HEK293T (cell line): ENCODE measurements at regions not wholly inside any gene's neighbourhood (a gene's known extent, or its start where the extent isn't known, plus 50 kb on each side); places are given as distances from the start of the nearest gene placed in this dataset.

Experiments
- CTCF ChIA-PET: fragments of 350-600 bp; formaldehyde crosslinking; extraction: SDS; loops from one replicate; lab custom pipeline; 2021; ENCODE audit warnings: antibody characterized with exemption, inconsistent platforms; lab: Yijun Ruan, JAX
- POLR2A ChIA-PET: fragments of 350-600 bp; formaldehyde crosslinking; extraction: SDS; loops from one replicate; lab custom pipeline; 2020; ENCODE audit warnings: antibody characterized with exemption, inconsistent platforms; lab: Yijun Ruan, JAX
- DNase-seq: peaks from one replicate; pipeline ENCODE4 v3.0.0; 2012; ENCODE audit warnings: mixed read lengths; ENCODE audit errors: extremely low spot score
- ARNT ChIP-seq: fragments of 450-650 bp; IDR thresholded peaks from 2 replicates; pipeline ENCODE4 v1.6.1; 2017; ENCODE audit warnings: mild to moderate bottlenecking
- BHLHE40 ChIP-seq: fragments of 450-650 bp; IDR thresholded peaks from 2 replicates; pipeline ENCODE4 v1.6.1; 2016; ENCODE audit warnings: mild to moderate bottlenecking, moderate library complexity, borderline replicate concordance
- CTBP1 ChIP-seq: fragments of 450-650 bp; IDR thresholded peaks from 2 replicates; pipeline ENCODE4 v1.6.1; 2016; ENCODE audit warnings: borderline replicate concordance
- ELF4 ChIP-seq: fragments of 450-650 bp; IDR thresholded peaks from 2 replicates; pipeline ENCODE4 v1.6.1; 2017; ENCODE audit warnings: antibody characterized with exemption
- FOXA1 ChIP-seq: fragments of 450-650 bp; IDR thresholded peaks from 2 replicates; pipeline ENCODE4 v1.6.1; 2016; ENCODE audit warnings: mild to moderate bottlenecking
- FOXK2 ChIP-seq: fragments of 450-650 bp; IDR thresholded peaks from 2 replicates; pipeline ENCODE4 v1.6.1; 2016; ENCODE audit warnings: mild to moderate bottlenecking
- FOXM1 ChIP-seq: fragments of 450-650 bp; IDR thresholded peaks from 2 replicates; pipeline ENCODE4 v1.6.1; 2017; ENCODE audit warnings: mild to moderate bottlenecking, borderline replicate concordance
- HDGF ChIP-seq: fragments of 450-650 bp; IDR thresholded peaks from 2 replicates; pipeline ENCODE4 v1.6.1; 2017; ENCODE audit warnings: antibody characterized with exemption, borderline replicate concordance
- L3MBTL2 ChIP-seq: fragments of 450-650 bp; conservative IDR thresholded peaks from 2 replicates; pipeline ENCODE4 v1.6.1; 2016; ENCODE audit warnings: mild to moderate bottlenecking
- LEF1 ChIP-seq: fragments of 450-650 bp; IDR thresholded peaks from 2 replicates; pipeline ENCODE4 v1.6.1; 2017; ENCODE audit warnings: mild to moderate bottlenecking, borderline replicate concordance
- NFRKB ChIP-seq: fragments of 450-650 bp; IDR thresholded peaks from 2 replicates; pipeline ENCODE4 v1.6.1; 2016; ENCODE audit warnings: mild to moderate bottlenecking, moderate library complexity
- PKNOX1 ChIP-seq: fragments of 450-650 bp; IDR thresholded peaks from 2 replicates; pipeline ENCODE4 v1.6.1; 2016
- SP1 ChIP-seq: fragments of 450-650 bp; IDR thresholded peaks from 2 replicates; pipeline ENCODE4 v1.6.1; 2017
- SUZ12 ChIP-seq: fragments of 450-650 bp; IDR thresholded peaks from 2 replicates; pipeline ENCODE4 v1.6.1; 2016; ENCODE audit warnings: mild to moderate bottlenecking
- TARDBP ChIP-seq: fragments of 450-650 bp; IDR thresholded peaks from 2 replicates; pipeline ENCODE4 v1.6.1; 2016
- ZNF384 ChIP-seq: fragments of 450-650 bp; IDR thresholded peaks from 2 replicates; pipeline ENCODE4 v1.6.1; 2016

DNA sequence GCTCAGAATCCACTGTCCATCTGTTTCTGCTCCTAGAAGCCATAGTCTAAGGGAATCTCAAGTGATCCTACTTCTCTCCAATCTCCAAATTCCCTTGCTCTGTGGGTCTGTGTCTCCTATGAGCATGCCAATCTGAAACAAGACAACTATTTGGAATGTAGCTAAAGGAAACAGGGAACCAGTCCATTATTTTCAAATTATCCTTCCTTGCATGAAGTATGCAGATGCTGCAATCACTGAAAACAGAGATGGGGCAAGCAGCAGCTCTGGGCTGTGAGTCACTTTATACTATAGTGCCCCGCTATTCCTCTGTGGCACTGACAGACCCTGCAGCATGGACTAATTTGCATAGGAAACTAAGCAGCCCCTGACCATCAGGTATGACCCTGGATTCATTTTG is 76.9 kb upstream of the PRSS58 start:
- CTCF ChIA-PET: interaction anchor here (1.3 to 2.3 kb wide), 2 partner anchors 12 to 15 kb away, joined by 5 to 11 read pairs; no protein-coding TSS in a partner anchor
- no peak for TF ChIP-seq FOXK2
- no peak for TF ChIP-seq SUZ12
- no peak for TF ChIP-seq HDGF
- TF ChIP-seq TARDBP: no peak
- TF ChIP-seq PKNOX1: no peak
- no peak for TF ChIP-seq ZNF384
- TF ChIP-seq FOXA1: no peak
- TF ChIP-seq LEF1: no peak
- POLR2A ChIA-PET: no interaction called here
- DNase-seq: no peak

DNA sequence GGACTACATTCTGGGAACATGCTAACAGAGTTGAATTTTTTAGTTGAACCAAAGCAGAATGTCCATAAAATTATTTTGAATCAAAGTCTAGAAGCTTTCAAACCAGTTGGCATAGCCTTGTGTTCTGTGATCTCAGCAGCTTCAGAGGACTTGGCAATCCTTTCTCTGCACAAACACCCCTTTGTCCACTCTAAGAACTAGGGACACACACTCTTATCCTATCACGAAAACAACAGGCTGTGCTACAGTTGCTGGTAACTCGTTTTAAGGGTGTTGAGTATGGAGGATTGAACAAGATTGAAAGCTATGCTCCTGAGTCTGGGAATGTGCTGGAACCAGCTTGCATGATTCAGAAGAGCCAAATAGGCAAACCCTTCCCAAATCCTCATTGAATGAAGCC is 76.4 kb upstream of the PRSS58 start:
- TF ChIP-seq LEF1 (no peak), BHLHE40 (no peak), FOXK2 (no peak), SP1 (no peak), ARNT (no peak), PKNOX1 (no peak), SUZ12 (no peak), L3MBTL2 (no peak), NFRKB (no peak), ZNF384 (no peak), FOXA1 (no peak), ELF4 (no peak), TARDBP (no peak), CTBP1 (no peak), HDGF (no peak), FOXM1 (no peak)
- DNase-seq: no peak
- ChIA-PET CTCF (interaction anchor here (1.3 to 2.3 kb wide), 2 partner anchors 11 to 14 kb away, joined by 5 to 11 read pairs; no protein-coding TSS in a partner anchor), POLR2A (no interaction called here)

GRCh38 chr7:142332421-142332820 is 74.6 kb upstream of the PRSS58 start:
- CTCF ChIA-PET: interaction anchor here (0.7 to 2.3 kb wide), 3 partner anchors 9 to 127 kb away, joined by 3 to 11 read pairs (median 5); no protein-coding TSS in a partner anchor
- TF ChIP-seq CTBP1 (no peak), SP1 (no peak), FOXA1 (no peak), NFRKB (no peak), L3MBTL2 (no peak), FOXK2 (no peak), FOXM1 (no peak), PKNOX1 (no peak), SUZ12 (no peak), ARNT (no peak), TARDBP (no peak), HDGF (no peak), BHLHE40 (no peak), ZNF384 (no peak), ELF4 (no peak), LEF1 (no peak)
- POLR2A ChIA-PET: no interaction called here
- DNase-seq: no peak

GRCh38 chr7:142331941-142332340 is 74.1 kb upstream of the PRSS58 start:
- no peak for DNase-seq
- POLR2A ChIA-PET: no interaction called here
- TF ChIP-seq PKNOX1 (no peak), ELF4 (no peak), SP1 (no peak), LEF1 (no peak), NFRKB (no peak)
- CTCF ChIA-PET: interaction anchor here (0.7 kb wide), 2 partner anchors 31 to 127 kb away, joined by 3 to 5 read pairs; no protein-coding TSS in a partner anchor

- no peak for DNase-seq
- CTCF ChIA-PET: interaction anchor here (1.0 kb wide), 1 partner anchor 10 kb away, joined by 3 read pairs; no protein-coding TSS in a partner anchor
- POLR2A ChIA-PET: no interaction called here
- no peak for TF ChIP-seq ELF4
- TF ChIP-seq ARNT: no peak
- no peak for TF ChIP-seq ZNF384
- TF ChIP-seq TARDBP: no peak
- no peak for TF ChIP-seq PKNOX1
- TF ChIP-seq NFRKB: no peak
- no peak for TF ChIP-seq FOXM1
- TF ChIP-seq HDGF: no peak
- TF ChIP-seq FOXK2: no peak
- no peak for TF ChIP-seq CTBP1
- no peak for TF ChIP-seq BHLHE40
- no peak for TF ChIP-seq FOXA1
- no peak for TF ChIP-seq SUZ12
These were observed 71.4 kb upstream of the PRSS58 start for GRCh38 chr7:142329062-142329790.
